ENCODE measurements at regions not wholly inside any gene's neighbourhood (a gene's known extent, or its start where the extent isn't known, plus 50 kb on each side); places are given as distances from the start of the nearest gene placed in this dataset.
A peak's percentile ranks its signal among the peaks of the same experiment; 100 is the strongest.

- Histone ChIP-seq H4K8ac (ENCODE audit: low read length) (no peak overlapping the region), H3K27ac (ENCODE audit: low read length, poor library complexity, severe bottlenecking) (no peak overlapping the region), H3K14ac (ENCODE audit: low read length in 2 of 2) (no peak overlapping the region), H3K4me3 (ENCODE audit: insufficient read depth in 1 of 2, low read depth in 1 of 2, low read length in 2 of 2) (no peak overlapping the region), H2BK5ac (ENCODE audit: low read depth, low read length, poor library complexity, severe bottlenecking) (no peak overlapping the region), H2BK12ac (ENCODE audit: low read length in 2 of 2) (no peak overlapping the region), H3K4ac (ENCODE audit: low read depth in 1 of 2, low read length in 2 of 2) (no peak overlapping the region), H2BK15ac (ENCODE audit: low read depth, poor library complexity, severe bottlenecking) (no peak overlapping the region), H3K9ac (ENCODE audit: low read length) (peak overlapping the region; percentile 38), H3K18ac (ENCODE audit: low read depth in 1 of 2, low read length in 2 of 2) (no peak overlapping the region), H4K91ac (ENCODE audit: low read length) (no peak overlapping the region), H3K9me3 (ENCODE audit: control insufficient read depth, low read length) (no peaks in the 10 kb centered on the region), H3K4me1 (ENCODE audit: control insufficient read depth, insufficient read depth, low read depth, low read length) (peaks cover 2% of the 10 kb centered on the region), H2AFZ (ENCODE audit: low read depth, low read length) (no peak overlapping the region), H3K4me2 (ENCODE audit: low read length, poor library complexity, severe bottlenecking) (peak overlapping the region; percentile 43), H2BK120ac (ENCODE audit: low read depth, low read length) (no peak overlapping the region), H3K79me1 (replicated peaks; ENCODE audit: low read length, poor library complexity, severe bottlenecking) (no peaks in the 10 kb centered on the region), H3K36me3 (ENCODE audit: control insufficient read depth in 1 of 2, insufficient read depth in 2 of 2, low read depth in 1 of 2, low read length in 2 of 2) (no peaks in the 10 kb centered on the region), H3K27me3 (ENCODE audit: control insufficient read depth in 1 of 2, insufficient read depth in 1 of 2, low read length in 2 of 2) (peaks cover 0 to 6% of the 10 kb centered on the region in 2 experiments), H3K23ac (ENCODE audit: low read length in 2 of 2) (no peak overlapping the region), H2AK5ac (ENCODE audit: low read length, severe bottlenecking) (no peak overlapping the region)
- 76% methylated on average over 8 of the region's 10 CpGs for WGBS
- no peak for DNase-seq
Observed at GRCh38 chr12:105764216-105764835, 374.4 kb downstream of the NUAK1 start.

GRCh38 chr12:105765053-105766014 lies 373.4 kb downstream of the NUAK1 start:
- H2BK15ac ChIP-seq (ENCODE audit: low read depth, poor library complexity, severe bottlenecking): no peak overlapping the region
- H3K4me3 ChIP-seq (ENCODE audit: insufficient read depth in 1 of 2, low read depth in 1 of 2, low read length in 2 of 2): no peak overlapping the region
- 70% methylated on average over 3 of the region's 6 CpGs for WGBS
- H3K18ac ChIP-seq (ENCODE audit: low read depth in 1 of 2, low read length in 2 of 2): no peak overlapping the region
- no peak overlapping the region for H3K4ac ChIP-seq (ENCODE audit: low read depth in 1 of 2, low read length in 2 of 2)
- H2AK5ac ChIP-seq (ENCODE audit: low read length, severe bottlenecking): no peak overlapping the region
- no peak overlapping the region for H3K14ac ChIP-seq (ENCODE audit: low read length in 2 of 2)
- no peak for DNase-seq
- no peak overlapping the region for H4K8ac ChIP-seq (ENCODE audit: low read length)
- no peak overlapping the region for H2BK12ac ChIP-seq (ENCODE audit: low read length in 2 of 2)
- no peaks in the 10 kb centered on the region for H3K79me1 ChIP-seq (replicated peaks; ENCODE audit: low read length, poor library complexity, severe bottlenecking)
- H3K4me2 ChIP-seq (ENCODE audit: low read length, poor library complexity, severe bottlenecking): no peak overlapping the region
- no peaks in the 10 kb centered on the region for H3K36me3 ChIP-seq (ENCODE audit: control insufficient read depth in 1 of 2, insufficient read depth in 2 of 2, low read depth in 1 of 2, low read length in 2 of 2)
- no peak overlapping the region for H3K23ac ChIP-seq (ENCODE audit: low read length in 2 of 2)
- H2AFZ ChIP-seq (ENCODE audit: low read depth, low read length): no peak overlapping the region
- H3K9me3 ChIP-seq (ENCODE audit: control insufficient read depth, low read length): no peaks in the 10 kb centered on the region
- H3K27me3 ChIP-seq (ENCODE audit: control insufficient read depth in 1 of 2, insufficient read depth in 1 of 2, low read length in 2 of 2): peaks cover 0 to 6% of the 10 kb centered on the region in 2 experiments
- H4K91ac ChIP-seq (ENCODE audit: low read length): no peak overlapping the region
- peaks cover 2% of the 10 kb centered on the region for H3K4me1 ChIP-seq (ENCODE audit: control insufficient read depth, insufficient read depth, low read depth, low read length)
- no peak overlapping the region for H3K27ac ChIP-seq (ENCODE audit: low read length, poor library complexity, severe bottlenecking)
- no peak overlapping the region for H2BK5ac ChIP-seq (ENCODE audit: low read depth, low read length, poor library complexity, severe bottlenecking)
- H2BK120ac ChIP-seq (ENCODE audit: low read depth, low read length): no peak overlapping the region
- H3K9ac ChIP-seq (ENCODE audit: low read length): no peak overlapping the region

DNA sequence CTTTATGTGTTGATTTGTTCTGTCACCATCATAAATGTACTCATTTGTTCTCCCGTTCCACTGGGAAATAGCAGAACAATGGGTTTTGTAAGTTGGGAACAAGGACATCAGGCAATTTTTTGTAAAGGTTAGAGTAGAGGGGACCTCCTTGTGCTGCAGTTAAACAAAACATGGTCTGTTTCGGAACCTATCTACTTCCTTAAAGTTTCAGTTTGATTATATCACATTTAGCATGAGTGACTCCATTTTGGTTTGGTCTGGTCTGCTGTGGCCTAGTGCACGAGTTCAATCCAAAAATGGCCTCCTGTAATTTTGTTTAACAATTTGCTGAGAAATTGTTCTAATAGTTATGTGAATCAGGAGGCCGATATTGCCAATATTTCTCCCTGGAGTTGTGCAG lies 372.7 kb downstream of the NUAK1 start:
- no peak overlapping the region for H3K4me2 ChIP-seq (ENCODE audit: low read length, poor library complexity, severe bottlenecking)
- peaks cover 0 to 6% of the 10 kb centered on the region in 2 experiments for H3K27me3 ChIP-seq (ENCODE audit: control insufficient read depth in 1 of 2, insufficient read depth in 1 of 2, low read length in 2 of 2)
- no peak overlapping the region for H4K91ac ChIP-seq (ENCODE audit: low read length)
- no peak overlapping the region for H3K18ac ChIP-seq (ENCODE audit: low read depth in 1 of 2, low read length in 2 of 2)
- no peak overlapping the region for H3K4ac ChIP-seq (ENCODE audit: low read depth in 1 of 2, low read length in 2 of 2)
- no peak overlapping the region for H2BK120ac ChIP-seq (ENCODE audit: low read depth, low read length)
- no peak overlapping the region for H3K14ac ChIP-seq (ENCODE audit: low read length in 2 of 2)
- H4K8ac ChIP-seq (ENCODE audit: low read length): no peak overlapping the region
- no peaks in the 10 kb centered on the region for H3K36me3 ChIP-seq (ENCODE audit: control insufficient read depth in 1 of 2, insufficient read depth in 2 of 2, low read depth in 1 of 2, low read length in 2 of 2)
- H3K79me1 ChIP-seq (replicated peaks; ENCODE audit: low read length, poor library complexity, severe bottlenecking): no peaks in the 10 kb centered on the region
- H3K23ac ChIP-seq (ENCODE audit: low read length in 2 of 2): no peak overlapping the region
- peaks cover 2% of the 10 kb centered on the region for H3K4me1 ChIP-seq (ENCODE audit: control insufficient read depth, insufficient read depth, low read depth, low read length)
- H2BK5ac ChIP-seq (ENCODE audit: low read depth, low read length, poor library complexity, severe bottlenecking): no peak overlapping the region
- DNase-seq: no peak
- H3K27ac ChIP-seq (ENCODE audit: low read length, poor library complexity, severe bottlenecking): no peak overlapping the region
- no peak overlapping the region for H3K4me3 ChIP-seq (ENCODE audit: insufficient read depth in 1 of 2, low read depth in 1 of 2, low read length in 2 of 2)
- H3K9me3 ChIP-seq (ENCODE audit: control insufficient read depth, low read length): no peaks in the 10 kb centered on the region
- H3K9ac ChIP-seq (ENCODE audit: low read length): no peak overlapping the region
- 98% methylated on average over 3 of the region's 4 CpGs for WGBS
- H2BK15ac ChIP-seq (ENCODE audit: low read depth, poor library complexity, severe bottlenecking): no peak overlapping the region
- no peak overlapping the region for H2BK12ac ChIP-seq (ENCODE audit: low read length in 2 of 2)
- H2AK5ac ChIP-seq (ENCODE audit: low read length, severe bottlenecking): no peak overlapping the region
- H2AFZ ChIP-seq (ENCODE audit: low read depth, low read length): no peak overlapping the region

GRCh38 chr12:105769486-105769885 lies 369.3 kb downstream of the NUAK1 start:
- H3K79me1 ChIP-seq (replicated peaks; ENCODE audit: low read length, poor library complexity, severe bottlenecking): no peaks in the 10 kb centered on the region
- no peak overlapping the region for H2AFZ ChIP-seq (ENCODE audit: low read depth, low read length)
- H3K4me2 ChIP-seq (ENCODE audit: low read length, poor library complexity, severe bottlenecking): no peak overlapping the region
- H3K4ac ChIP-seq (ENCODE audit: low read depth in 1 of 2, low read length in 2 of 2): no peak overlapping the region
- no peak overlapping the region for H3K23ac ChIP-seq (ENCODE audit: low read length in 2 of 2)
- no peak overlapping the region for H2BK12ac ChIP-seq (ENCODE audit: low read length in 2 of 2)
- H3K36me3 ChIP-seq (ENCODE audit: control insufficient read depth in 1 of 2, insufficient read depth in 2 of 2, low read depth in 1 of 2, low read length in 2 of 2): no peaks in the 10 kb centered on the region
- H2BK5ac ChIP-seq (ENCODE audit: low read depth, low read length, poor library complexity, severe bottlenecking): no peak overlapping the region
- H3K9ac ChIP-seq (ENCODE audit: low read length): no peak overlapping the region
- H4K91ac ChIP-seq (ENCODE audit: low read length): no peak overlapping the region
- H3K18ac ChIP-seq (ENCODE audit: low read depth in 1 of 2, low read length in 2 of 2): no peak overlapping the region
- DNase-seq: peak; percentile 10
- no peak overlapping the region for H2AK5ac ChIP-seq (ENCODE audit: low read length, severe bottlenecking)
- peaks cover under 1% of the 10 kb centered on the region for H3K4me1 ChIP-seq (ENCODE audit: control insufficient read depth, insufficient read depth, low read depth, low read length)
- no peak overlapping the region for H3K27ac ChIP-seq (ENCODE audit: low read length, poor library complexity, severe bottlenecking)
- no CpG with 5 or more reads among the region's 2 CpGs for WGBS
- no peak overlapping the region for H4K8ac ChIP-seq (ENCODE audit: low read length)
- H2BK120ac ChIP-seq (ENCODE audit: low read depth, low read length): no peak overlapping the region
- no peak overlapping the region for H3K14ac ChIP-seq (ENCODE audit: low read length in 2 of 2)
- H3K9me3 ChIP-seq (ENCODE audit: control insufficient read depth, low read length): no peaks in the 10 kb centered on the region
- no peak overlapping the region for H3K4me3 ChIP-seq (ENCODE audit: insufficient read depth in 1 of 2, low read depth in 1 of 2, low read length in 2 of 2)
- H2BK15ac ChIP-seq (ENCODE audit: low read depth, poor library complexity, severe bottlenecking): no peak overlapping the region
- peaks cover 0 to 11% of the 10 kb centered on the region in 2 experiments for H3K27me3 ChIP-seq (ENCODE audit: control insufficient read depth in 1 of 2, insufficient read depth in 1 of 2, low read length in 2 of 2)

Data from mesenchymal stem cell (in vitro differentiated cells and primary cell).